H1 (cell line): ENCODE measurements at regions not wholly inside any gene's neighbourhood (a gene's known extent, or its start where the extent isn't known, plus 50 kb on each side); places are given as distances from the start of the nearest gene placed in this dataset.

ENCODE experiments used
- CTCF ChIA-PET: fragments of 300-600 bp; sonication (Branson Sonifier 250); formaldehyde crosslinking; loops from one replicate; lab custom pipeline; 2021; ENCODE audit not compliant: partially characterized antibody; lab: Charles Lee
- POLR2A ChIA-PET: fragments of 300-600 bp; sonication (Branson Sonifier 250); formaldehyde crosslinking; loops from one replicate; lab custom pipeline; 2021; ENCODE audit warnings: inconsistent platforms; ENCODE audit not compliant: partially characterized antibody; lab: Charles Lee
- DNase-seq, 2 experiments: peaks; one replicate each; pipeline versions ENCODE4 v3.0.0 to v3.0.0-alpha.2; 2010 to 2022; ENCODE audit warnings: low spot score in 2 of 2, low read depth in 1 of 2, mixed read lengths in 1 of 2
- FAIRE-seq: peaks from 2 replicates; lab custom pipeline; 2011; peaks lifted over from hg19 to GRCh38; lab: Jason Lieb, UNC
- H2AFZ ChIP-seq: 2 replicates; pipeline ENCODE4 v1.8.1; 2012; ENCODE audit warnings: low read length, inconsistent platforms
- H2AK5ac ChIP-seq: 2 replicates; pipeline ENCODE4 v1.6.1; 2013; ENCODE audit warnings: low read depth, low read length
- H2BK120ac ChIP-seq: replicated peaks from 2 replicates; pipeline ENCODE3; 2013; ENCODE audit warnings: low read depth, low read length, inconsistent platforms
- H2BK12ac ChIP-seq: 2 replicates; pipeline ENCODE4 v1.6.1; 2013; ENCODE audit warnings: low read depth, low read length
- H2BK15ac ChIP-seq: 2 replicates; pipeline ENCODE4 v1.6.1; 2013; ENCODE audit warnings: low read length
- H2BK20ac ChIP-seq: 2 replicates; pipeline ENCODE4 v1.6.1; 2013; ENCODE audit warnings: low read length
- H2BK5ac ChIP-seq: 2 replicates; pipeline ENCODE4 v1.6.1; 2013; ENCODE audit warnings: low read depth, low read length
- H3K14ac ChIP-seq: 2 replicates; pipeline ENCODE4 v1.6.1; 2013; ENCODE audit warnings: inconsistent platforms; ENCODE audit not compliant: insufficient read length
- H3K18ac ChIP-seq: 2 replicates; pipeline ENCODE4 v1.6.1; 2013; ENCODE audit warnings: low read length; ENCODE audit errors: extremely low read depth
- H3K23ac ChIP-seq: 2 replicates; pipeline ENCODE4 v1.6.1; 2013; ENCODE audit warnings: inconsistent platforms; ENCODE audit not compliant: insufficient read length
- H3K23me2 ChIP-seq: 2 replicates; pipeline ENCODE4 v1.6.1; 2013; ENCODE audit warnings: low read depth, low read length
- H3K27ac ChIP-seq: 2 replicates; pipeline ENCODE4 v1.6.1; 2011; ENCODE audit warnings: low read depth, low read length, inconsistent platforms
- H3K27me3 ChIP-seq, 4 experiments: replicated peaks in 1 of 4; 1 replicate in 1 of 4; 2 replicates in 3 of 4; pipeline versions ENCODE4 v1.6.1 to v1.8.1; 2011 to 2013; ENCODE audit warnings: low read length in 3 of 4, mild to moderate bottlenecking in 3 of 4, inconsistent platforms in 2 of 4, mixed read lengths in 2 of 4, moderate library complexity in 1 of 4; ENCODE audit not compliant: control insufficient read depth in 3 of 4, insufficient read depth in 3 of 4; ENCODE audit errors: extremely low read depth in 1 of 4
- H3K36me3 ChIP-seq, 4 experiments: 2 replicates each; pipeline versions ENCODE4 v1.6.1 to v1.8.1; 2011 to 2013; ENCODE audit warnings: mild to moderate bottlenecking in 4 of 4, low read length in 3 of 4, moderate library complexity in 2 of 4, control low read depth in 1 of 4, inconsistent platforms in 1 of 4; ENCODE audit not compliant: insufficient read depth in 4 of 4, control insufficient read depth in 2 of 4
- H3K4ac ChIP-seq: replicated peaks from 2 replicates; pipeline ENCODE3; 2013; ENCODE audit warnings: low read length, low read depth, mixed read lengths, inconsistent platforms; ENCODE audit not compliant: insufficient read length
- H3K4me1 ChIP-seq, 4 experiments: replicated peaks in 1 of 4; 1 replicate in 1 of 4; 2 replicates in 3 of 4; pipeline versions ENCODE4 v1.6.1 to v1.8.1; 2011 to 2013; ENCODE audit warnings: low read length in 3 of 4, inconsistent platforms in 2 of 4, mixed read lengths in 1 of 4; ENCODE audit not compliant: insufficient read depth in 4 of 4, control insufficient read depth in 3 of 4
- H3K4me2 ChIP-seq, 2 experiments: 2 replicates each; pipeline versions ENCODE4 v1.6.1 to v1.8.1; 2011 to 2013; ENCODE audit warnings: low read depth in 2 of 2, low read length in 2 of 2, control low read depth in 1 of 2, inconsistent platforms in 1 of 2, mild to moderate bottlenecking in 1 of 2; ENCODE audit not compliant: insufficient read depth in 1 of 2
- H3K4me3 ChIP-seq, 4 experiments: fragments of 200-600, 300-600 bp in 1 of 4; sonication (generic), shearing (Covaris generic), sonication (Bioruptor Twin) in 1 of 4; 2 replicates each; pipeline versions ENCODE4 v1.5.1 to v1.8.1; 2011 to 2016; ENCODE audit warnings: low read length in 4 of 4, low read depth in 3 of 4, control low read depth in 2 of 4, inconsistent platforms in 2 of 4, mild to moderate bottlenecking in 2 of 4, mixed read lengths in 1 of 4, moderate library complexity in 1 of 4; ENCODE audit not compliant: insufficient read depth in 2 of 4; ENCODE audit errors: extremely low read depth in 1 of 4
- H3K56ac ChIP-seq: replicated peaks from 2 replicates; pipeline ENCODE3; 2013; ENCODE audit warnings: low read depth, mild to moderate bottlenecking, mixed read lengths, low read length, inconsistent platforms; ENCODE audit not compliant: insufficient read length
- H3K79me1 ChIP-seq: 2 replicates; pipeline ENCODE4 v1.6.1; 2013; ENCODE audit warnings: low read depth, low read length, control low read depth
- H3K79me2 ChIP-seq, 2 experiments: 2 replicates each; pipeline versions ENCODE4 v1.6.1 to v1.8.1; 2012 to 2013; ENCODE audit warnings: low read length in 2 of 2, mild to moderate bottlenecking in 2 of 2, inconsistent platforms in 1 of 2; ENCODE audit not compliant: insufficient read depth in 2 of 2, control insufficient read depth in 1 of 2
- H3K9ac ChIP-seq, 4 experiments: replicated peaks in 1 of 4; 1 replicate in 1 of 4; 2 replicates in 3 of 4; pipeline versions ENCODE4 v1.6.1 to v1.8.1; 2011 to 2013; ENCODE audit warnings: low read depth in 3 of 4, low read length in 3 of 4, control low read depth in 2 of 4, mild to moderate bottlenecking in 2 of 4, moderate library complexity in 2 of 4, inconsistent platforms in 1 of 4; ENCODE audit errors: extremely low read depth in 1 of 4
- H3K9me3 ChIP-seq, 2 experiments: 2 replicates each; pipeline versions ENCODE4 v1.6.1 to v1.8.1; 2012 to 2013; ENCODE audit warnings: mild to moderate bottlenecking in 2 of 2, moderate library complexity in 2 of 2, control low read depth in 1 of 2, inconsistent platforms in 1 of 2, low read depth in 1 of 2, low read length in 1 of 2, mixed read lengths in 1 of 2; ENCODE audit not compliant: insufficient read depth in 2 of 2
- H4K20me1 ChIP-seq, 2 experiments: replicated peaks in 1 of 2; 2 replicates each; pipeline versions ENCODE3 to v1.8.1; 2011 to 2013; ENCODE audit warnings: inconsistent platforms in 2 of 2, low read length in 2 of 2, mild to moderate bottlenecking in 1 of 2; ENCODE audit not compliant: insufficient read depth in 2 of 2, control insufficient read depth in 1 of 2
- H4K5ac ChIP-seq: 2 replicates; pipeline ENCODE4 v1.6.1; 2013; ENCODE audit warnings: low read length, low read depth, mixed read lengths, inconsistent platforms; ENCODE audit not compliant: insufficient read length
- H4K8ac ChIP-seq: 2 replicates; pipeline ENCODE4 v1.8.0; 2013; ENCODE audit warnings: mild to moderate bottlenecking, moderate library complexity, low read length, inconsistent platforms; ENCODE audit not compliant: insufficient read depth; ENCODE audit errors: extremely low read depth
- H4K91ac ChIP-seq: replicated peaks from 2 replicates; pipeline ENCODE3; 2013; ENCODE audit warnings: low read length, mixed read lengths, inconsistent platforms; ENCODE audit not compliant: insufficient read length
- CBX8 ChIP-seq: fragments of 300-800, 300-1000 bp; sonication (generic); IDR thresholded peaks from 2 replicates; pipeline ENCODE4 v1.7.1; 2016; ENCODE audit warnings: low read depth, low read length, borderline replicate concordance
- CHD1 ChIP-seq: IDR thresholded peaks from 2 replicates; pipeline ENCODE4 v1.6.1; 2012; ENCODE audit warnings: low read depth, low read length, improper control_type of control experiment
- EGR1 ChIP-seq: IDR thresholded peaks from 2 replicates; pipeline ENCODE4 v1.6.1; 2011; ENCODE audit warnings: low read depth, low read length, borderline replicate concordance
- MAX ChIP-seq: IDR thresholded peaks from 2 replicates; pipeline ENCODE4 v1.6.1; 2012; ENCODE audit warnings: inconsistent platforms
- RBBP5 ChIP-seq: IDR thresholded peaks from 2 replicates; pipeline ENCODE4 v1.7.1; 2012; ENCODE audit warnings: low read depth, mild to moderate bottlenecking, inconsistent platforms, low read length, moderate library complexity, borderline replicate concordance
- RFX5 ChIP-seq: IDR thresholded peaks from 2 replicates; pipeline ENCODE4 v1.6.1; 2011; ENCODE audit warnings: low read depth, low read length, improper control_type of control experiment, borderline replicate concordance
- SIN3A ChIP-seq, 2 experiments: IDR thresholded peaks in 1 of 2; conservative IDR thresholded peaks in 1 of 2; 2 replicates each; pipeline ENCODE4 v1.6.1; 2011 to 2012; ENCODE audit warnings: low read length in 2 of 2, improper control_type of control experiment in 1 of 2, low read depth in 1 of 2, mild to moderate bottlenecking in 1 of 2
- SP1 ChIP-seq: IDR thresholded peaks from 2 replicates; pipeline ENCODE4 v1.6.1; 2011; ENCODE audit warnings: low read depth, low read length
- SRF ChIP-seq: IDR thresholded peaks from 2 replicates; pipeline ENCODE4 v1.6.1; 2011; ENCODE audit warnings: mild to moderate bottlenecking, low read depth, low read length, moderate library complexity
- WGBS, 2 experiments: shearing (Covaris generic) in 1 of 2; methylation state at CpG; one replicate each; pipeline versions ENCODE4 v1.1.6 to v1.1.7; 2013 to 2015; ENCODE audit warnings: low lambda C conversion rate in 2 of 2, mixed read lengths in 2 of 2, inconsistent platforms in 1 of 2, low coverage in 1 of 2, missing lambda C conversion rate in 1 of 2; ENCODE audit not compliant: insufficient replicate concordance in 2 of 2, insufficient coverage in 1 of 2, insufficient read length in 1 of 2; ENCODE audit errors: extremely low coverage in 1 of 2, missing lambda C conversion rate in 1 of 2; 5-methylcytosine and 5-hydroxymethylcytosine counted together

DNA sequence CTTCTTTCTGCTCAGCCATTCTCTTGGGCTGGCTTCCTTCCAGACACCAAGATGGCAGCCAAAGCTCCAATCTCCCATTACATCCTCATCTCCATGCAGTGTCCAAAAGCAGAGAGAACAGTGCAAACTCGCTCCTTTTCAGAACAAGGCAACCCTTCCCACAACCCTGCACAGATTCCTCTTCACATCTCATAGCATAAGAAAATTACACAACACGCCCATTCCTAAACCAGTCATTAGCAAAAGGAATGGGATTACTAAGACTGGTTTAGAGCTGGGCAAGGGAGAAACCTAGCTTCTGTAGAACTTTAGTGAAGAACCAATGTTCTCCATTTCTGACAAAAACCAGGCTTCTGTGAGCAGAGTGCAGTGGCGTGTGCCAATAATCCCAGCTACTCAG is 51.5 kb upstream of the CTNNA1 start:
- Histone ChIP-seq H4K91ac (no peak overlapping the region), H2BK5ac (no peak overlapping the region), H3K4ac (no peak overlapping the region), H2BK15ac (no peak overlapping the region), H3K56ac (no peak overlapping the region), H3K18ac (no peak overlapping the region), H3K27ac (no peak overlapping the region), H3K4me1 (peaks cover 0 to 13% (median 2%) of the 10 kb centered on the region in 4 experiments; a peak in 3 of 7 replicates), H2BK120ac (no peak overlapping the region), H3K27me3 (no peaks in the 10 kb centered on the region), H3K4me2 (no peak overlapping the region), H3K4me3 (no peak overlapping the region), H2BK12ac (0 out of 2 replicates have a peak overlapping the region, but pooled peaks have one; percentile 5), H3K14ac (no peak overlapping the region), H3K9ac (no peak overlapping the region), H4K20me1 (no peaks in the 10 kb centered on the region), H2AFZ (no peak overlapping the region)
- FAIRE-seq = no peak
- POLR2A ChIA-PET = interaction anchor here (1.0 to 1.8 kb wide), 4 partner anchors 17 to 126 kb away, joined by 3 to 4 read pairs (median 3); partner anchors contain the start of gene HSPA9
- 91% methylated on average over 3 of the region's 3 CpGs; no CpG with 5 or more reads in 1 of the 2 experiments for WGBS, 2 experiments
- TF ChIP-seq RBBP5 = no peak
- TF ChIP-seq CHD1 = no peak
- TF ChIP-seq CBX8 = no peak
- no peak for TF ChIP-seq MAX
- TF ChIP-seq SIN3A (conservative IDR thresholded peaks at IDR 0.05 in 1 of 2, IDR thresholded peaks at IDR 0.05 in 1 of 2; ENCODE audit: low read depth in 1 of 2, low read length in 2 of 2) = no peak
- no peak for TF ChIP-seq RFX5
- no peak for TF ChIP-seq SRF
- TF ChIP-seq EGR1 = no peak
- no peak for TF ChIP-seq SP1
- TF ChIP-seq, all 59 proteins: peak for 0
- peaks cover 2% of the 10 kb centered on the region for H3K23me2 ChIP-seq
- no peaks in the 10 kb centered on the region for H3K9me3 ChIP-seq
- H2AK5ac ChIP-seq = no peak overlapping the region
- H3K79me2 ChIP-seq = no peaks in the 10 kb centered on the region
- H4K5ac ChIP-seq = no peak overlapping the region
- no peaks in the 10 kb centered on the region for H3K36me3 ChIP-seq
- H3K79me1 ChIP-seq = no peaks in the 10 kb centered on the region; the same call in 1 of the 2 replicates
- H3K23ac ChIP-seq = no peak overlapping the region
- CTCF ChIA-PET = interaction anchor here (0.5 to 1.8 kb wide), 12 partner anchors 10 to 520 kb away, joined by 3 to 8 read pairs (median 4); no protein-coding TSS in a partner anchor
- H4K8ac ChIP-seq = no peak overlapping the region
- no peak for DNase-seq
- H2BK20ac ChIP-seq = no peak overlapping the region; the same call in 1 of the 2 replicates
